ENCODE measurements at regions not wholly inside any gene's neighbourhood (a gene's known extent, or its start where the extent isn't known, plus 50 kb on each side); places are given as distances from the start of the nearest gene placed in this dataset.

DNA sequence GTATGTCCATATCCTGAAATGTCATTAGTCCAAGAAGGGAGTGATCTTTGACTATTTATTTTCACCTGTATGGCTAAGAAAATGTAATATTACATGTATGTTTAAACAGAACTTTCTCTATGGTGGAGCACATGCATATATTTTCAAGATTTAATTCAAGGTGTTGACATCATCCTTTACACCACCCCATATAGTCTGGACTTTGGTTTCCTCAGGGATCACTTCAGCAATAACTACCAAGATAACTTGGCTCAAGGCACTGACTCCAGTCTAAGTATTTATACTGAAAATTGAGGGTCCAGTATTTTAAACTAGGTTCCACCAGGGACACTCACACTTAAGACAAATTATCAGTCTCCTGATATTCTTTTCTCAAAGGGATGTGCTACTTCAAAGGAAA is 660.6 kb downstream of the EFNB2 start:
- TF ChIP-seq, protein P1, sequence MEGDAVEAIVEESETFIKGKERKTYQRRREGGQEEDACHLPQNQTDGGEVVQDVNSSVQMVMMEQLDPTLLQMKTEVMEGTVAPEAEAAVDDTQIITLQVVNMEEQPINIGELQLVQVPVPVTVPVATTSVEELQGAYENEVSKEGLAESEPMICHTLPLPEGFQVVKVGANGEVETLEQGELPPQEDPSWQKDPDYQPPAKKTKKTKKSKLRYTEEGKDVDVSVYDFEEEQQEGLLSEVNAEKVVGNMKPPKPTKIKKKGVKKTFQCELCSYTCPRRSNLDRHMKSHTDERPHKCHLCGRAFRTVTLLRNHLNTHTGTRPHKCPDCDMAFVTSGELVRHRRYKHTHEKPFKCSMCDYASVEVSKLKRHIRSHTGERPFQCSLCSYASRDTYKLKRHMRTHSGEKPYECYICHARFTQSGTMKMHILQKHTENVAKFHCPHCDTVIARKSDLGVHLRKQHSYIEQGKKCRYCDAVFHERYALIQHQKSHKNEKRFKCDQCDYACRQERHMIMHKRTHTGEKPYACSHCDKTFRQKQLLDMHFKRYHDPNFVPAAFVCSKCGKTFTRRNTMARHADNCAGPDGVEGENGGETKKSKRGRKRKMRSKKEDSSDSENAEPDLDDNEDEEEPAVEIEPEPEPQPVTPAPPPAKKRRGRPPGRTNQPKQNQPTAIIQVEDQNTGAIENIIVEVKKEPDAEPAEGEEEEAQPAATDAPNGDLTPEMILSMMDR (conservative IDR thresholded peaks at IDR 0.05; ENCODE audit: low read depth, low read length), result no peak
- TF ChIP-seq RFX5 (IDR thresholded peaks at IDR 0.05; ENCODE audit: low read depth, low read length) (no peak), CHD1 (IDR thresholded peaks at IDR 0.05; ENCODE audit: low read depth, low read length) (no peak), POLR2A (IDR thresholded peaks at IDR 0.05; ENCODE audit: low read depth, low read length) (no peak), NFE2L2 (IDR thresholded peaks at IDR 0.05; ENCODE audit: low read depth, low read length) (no peak), CEBPB (IDR thresholded peaks at IDR 0.05; ENCODE audit: low read depth, low read length) (no peak), BHLHE40 (IDR thresholded peaks at IDR 0.05; ENCODE audit: low read depth, low read length) (no peak), SMC3 (IDR thresholded peaks at IDR 0.05; ENCODE audit: low read depth, low read length) (no peak)

Data from IMR-90 (cell line).